ENCODE measurements at regions not wholly inside any gene's neighbourhood (a gene's known extent, or its start where the extent isn't known, plus 50 kb on each side); places are given as distances from the start of the nearest gene placed in this dataset.

DNA sequence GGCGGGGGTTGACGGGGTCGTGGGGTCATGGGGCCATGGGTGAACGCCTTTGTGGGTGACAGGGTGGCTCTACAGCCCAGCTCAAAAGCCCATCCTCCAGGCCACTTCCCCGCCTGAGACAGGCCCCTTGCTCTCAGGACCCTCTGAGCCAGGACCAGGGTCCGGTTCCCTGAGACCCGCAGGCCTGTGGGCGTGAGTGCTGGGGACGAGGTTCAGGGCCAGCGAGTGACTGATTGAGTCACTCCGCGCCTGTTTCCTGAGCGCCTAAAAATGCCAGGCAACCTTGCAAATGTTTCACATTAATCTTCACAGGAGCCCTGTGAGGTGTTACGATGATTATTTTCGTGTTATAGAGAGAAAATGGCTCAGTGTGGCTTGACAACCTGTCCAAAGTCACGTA is 97.8 kb downstream of the ZNF674 start:
- no peak for DNase-seq (ENCODE audit: low spot score)

DNA sequence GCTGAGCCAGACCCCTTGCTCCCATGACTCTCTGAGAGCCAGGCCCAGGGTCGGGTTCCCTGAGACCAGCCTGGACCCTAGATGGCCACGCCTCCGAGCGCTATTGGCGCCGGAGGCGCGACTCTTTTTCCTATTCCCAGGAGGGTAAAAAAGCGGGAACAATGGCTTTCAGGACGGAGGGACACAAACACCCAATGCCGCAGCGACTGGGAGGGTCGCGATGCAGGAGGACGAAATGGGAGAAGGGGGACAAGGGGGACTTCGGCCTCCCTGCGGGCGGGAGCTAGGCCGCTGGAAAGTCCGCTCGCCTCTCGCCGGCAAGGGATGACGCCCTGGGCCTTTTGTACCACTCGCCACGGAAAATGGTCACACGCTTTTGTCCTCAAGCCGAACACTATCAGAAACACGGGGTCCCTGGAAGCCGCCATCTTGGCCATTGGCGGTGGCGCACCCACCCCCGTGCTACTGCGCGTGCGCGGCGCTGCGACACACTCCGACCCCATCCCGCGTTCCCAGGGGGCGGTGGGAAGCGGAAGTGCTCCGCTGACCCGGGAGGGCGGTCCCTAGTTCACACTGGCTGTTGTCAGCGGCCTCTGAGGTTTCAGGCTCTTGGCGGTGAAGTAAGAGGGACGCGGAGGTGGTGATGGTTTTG is 98.4 kb downstream of the ZNF674 start:
- peak; percentile 86 for DNase-seq (ENCODE audit: low spot score)

DNA sequence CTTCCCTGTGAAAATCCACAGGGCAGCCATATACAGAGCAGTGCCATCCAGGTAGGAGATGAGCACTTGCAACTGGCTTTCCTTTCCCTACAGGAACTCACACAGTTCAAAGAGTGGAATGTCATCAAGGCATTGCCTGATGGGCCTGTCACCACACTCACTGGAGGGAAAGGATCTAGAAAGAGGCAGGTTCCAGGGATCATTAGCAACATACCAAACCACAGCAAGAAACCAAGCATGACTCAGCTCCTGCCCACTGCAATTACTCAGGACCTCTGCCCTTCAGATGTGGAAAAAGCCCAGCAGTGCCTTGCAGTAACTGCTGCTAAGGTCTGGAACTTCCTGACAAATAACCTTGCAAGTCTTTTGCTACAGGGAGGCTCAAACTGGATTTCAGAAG is 101.2 kb downstream of the ZNF674 start:
- DNase-seq (ENCODE audit: low spot score): peak; percentile 55

DNA sequence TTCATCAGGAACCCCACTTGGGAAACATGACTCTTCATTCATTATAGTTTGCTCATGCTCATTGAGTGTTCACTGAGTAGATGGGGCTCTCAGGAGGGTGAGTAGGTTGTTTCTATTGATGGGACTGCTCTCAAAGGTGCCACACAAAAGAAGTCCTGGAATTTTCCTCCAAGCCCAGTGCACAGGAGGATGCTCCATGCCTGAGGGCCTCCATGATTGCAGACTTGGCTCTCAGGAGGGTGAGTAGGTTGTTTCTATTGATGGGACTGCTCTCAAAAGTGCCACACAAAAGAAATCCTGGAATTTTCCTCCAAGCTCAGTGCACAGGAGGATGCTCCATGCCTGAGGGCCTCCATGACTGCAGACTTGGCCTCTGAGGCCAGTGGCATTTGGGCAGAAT is 108.5 kb downstream of the ZNF674 start:
- no peak for DNase-seq (ENCODE audit: low spot score)

DNA sequence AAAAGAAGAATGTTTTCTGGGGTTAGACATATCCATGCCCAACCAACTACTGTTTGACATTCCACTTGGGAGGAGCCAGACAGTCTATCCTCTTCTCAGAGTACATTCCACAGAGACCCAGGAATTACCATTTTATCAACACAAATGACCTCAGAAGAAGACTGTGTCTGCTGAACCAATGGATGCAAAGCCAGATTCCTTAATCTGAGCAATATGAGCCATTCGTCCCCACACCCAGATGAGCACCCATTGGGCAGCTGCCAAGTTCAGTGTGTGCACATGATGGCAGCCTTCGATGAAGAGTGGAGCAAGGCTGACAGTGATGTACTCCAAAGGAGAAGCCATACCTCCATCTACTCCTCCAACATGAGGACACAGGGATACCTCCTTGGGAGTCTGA is 111.3 kb downstream of the ZNF674 start:
- DNase-seq (ENCODE audit: low spot score): peak; percentile 29

DNA sequence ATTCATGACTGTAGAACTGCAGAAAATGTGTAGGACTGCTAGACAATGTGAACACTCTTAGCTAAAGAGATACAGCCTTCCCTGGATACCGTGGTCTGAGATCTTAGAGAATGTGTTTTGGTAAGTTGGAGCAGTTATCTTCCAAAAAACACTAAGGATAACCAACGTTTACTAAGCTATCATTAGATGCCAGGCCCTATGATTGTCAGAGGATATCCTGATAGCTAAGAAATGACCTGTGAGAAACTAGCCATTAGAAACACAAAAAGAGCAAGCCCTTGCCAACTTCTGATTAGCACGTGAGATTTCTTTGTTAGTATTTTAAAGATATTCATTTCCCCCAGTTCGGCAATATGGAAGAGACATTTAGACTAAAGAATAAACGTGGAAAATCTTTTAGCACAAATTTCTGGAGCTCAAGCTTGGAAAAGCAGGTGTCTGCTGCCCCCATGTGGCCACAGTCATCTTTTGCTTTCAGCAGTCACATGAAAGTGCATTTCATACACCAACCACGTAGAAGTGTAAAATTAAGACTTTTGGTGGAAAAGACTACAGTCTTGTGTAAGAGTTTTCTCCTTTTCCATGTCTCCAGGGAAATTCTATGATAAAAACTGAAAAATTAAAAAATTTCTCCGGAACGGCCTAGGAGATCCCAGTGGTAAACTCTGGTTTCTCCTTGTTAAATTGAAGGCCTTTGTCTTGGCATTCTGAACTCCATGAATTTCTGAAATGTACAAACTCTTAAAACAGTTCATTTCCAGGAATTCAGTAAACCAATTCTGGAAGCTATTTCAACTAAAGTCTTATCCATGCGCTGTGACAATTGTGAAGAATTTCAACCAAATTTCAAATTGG is 136.4 kb downstream of the ZNF674 start:
- DNase-seq (ENCODE audit: low spot score): peak; percentile 50

DNA sequence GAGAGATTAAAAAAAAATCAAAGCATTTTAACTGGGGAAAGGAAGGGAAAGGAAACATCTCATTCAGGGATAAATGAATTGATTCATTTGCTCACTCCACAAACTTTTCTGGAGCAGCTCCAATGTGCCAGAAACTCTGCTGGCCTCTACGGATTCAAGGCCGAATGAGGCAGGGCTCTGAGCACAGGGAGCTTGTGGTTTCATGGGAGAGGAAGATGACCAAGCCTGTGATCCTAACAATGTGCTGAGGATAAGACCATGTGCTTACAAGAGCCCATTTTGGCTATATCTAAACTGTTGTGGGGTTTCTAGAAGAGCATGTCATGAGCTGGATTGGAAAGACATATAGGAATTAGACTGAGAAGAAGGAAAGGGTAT is 137.5 kb downstream of the ZNF674 start:
- no peak for DNase-seq (ENCODE audit: low spot score)

DNA sequence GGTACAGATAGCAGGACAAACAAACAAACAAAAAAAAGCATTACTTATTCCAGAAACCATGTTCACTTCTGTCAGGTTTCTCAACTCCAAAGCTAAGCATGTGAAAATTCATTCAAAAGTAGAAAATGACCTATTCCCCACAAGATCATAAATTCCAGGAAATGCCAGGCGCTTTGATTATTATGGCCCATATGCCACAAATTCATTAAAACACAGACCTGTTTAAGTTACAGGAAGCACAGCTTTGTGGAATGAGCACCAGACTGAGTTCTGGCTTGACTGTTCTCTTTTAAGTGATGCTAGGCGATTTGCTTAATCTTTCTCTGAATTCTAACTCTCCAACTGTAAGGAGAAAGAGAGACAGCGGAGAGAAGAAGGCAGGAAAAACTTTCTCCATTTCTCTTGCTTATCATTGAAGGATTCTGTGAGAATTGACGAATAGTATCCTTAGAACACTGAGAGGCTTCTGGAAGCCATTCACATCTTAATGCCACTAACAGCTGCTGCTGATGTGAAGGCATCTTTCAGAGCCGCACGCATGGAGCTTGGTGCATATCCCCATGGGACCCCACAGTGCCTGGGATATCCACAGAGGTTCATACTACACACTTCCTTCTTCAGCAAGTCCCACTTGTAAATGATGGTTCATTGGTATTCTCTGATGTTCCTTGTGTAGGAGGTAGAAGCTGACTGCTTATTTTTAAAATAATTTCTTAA is 138.0 kb downstream of the ZNF674 start:
- DNase-seq (ENCODE audit: low spot score): no peak

DNA sequence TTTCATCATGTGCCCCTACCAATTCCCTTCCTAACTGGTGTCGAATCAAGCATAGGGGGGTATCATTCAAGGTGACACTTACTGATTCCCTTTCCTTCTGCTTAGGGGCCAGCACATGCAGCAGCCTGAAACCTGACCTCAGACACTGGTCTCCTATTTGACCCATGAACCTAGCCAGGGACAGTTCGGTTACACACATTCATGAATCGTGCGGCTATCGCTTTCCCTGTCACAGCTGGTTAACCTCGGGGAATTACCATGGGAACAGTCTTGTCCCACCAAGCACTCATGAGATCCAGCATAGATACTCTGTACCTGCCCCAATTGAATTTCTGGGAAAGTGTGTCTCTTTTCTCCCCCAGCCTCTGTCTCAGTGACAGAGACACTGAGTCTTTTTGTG is 140.4 kb downstream of the ZNF674 start:
- no peak for DNase-seq (ENCODE audit: low spot score)

DNA sequence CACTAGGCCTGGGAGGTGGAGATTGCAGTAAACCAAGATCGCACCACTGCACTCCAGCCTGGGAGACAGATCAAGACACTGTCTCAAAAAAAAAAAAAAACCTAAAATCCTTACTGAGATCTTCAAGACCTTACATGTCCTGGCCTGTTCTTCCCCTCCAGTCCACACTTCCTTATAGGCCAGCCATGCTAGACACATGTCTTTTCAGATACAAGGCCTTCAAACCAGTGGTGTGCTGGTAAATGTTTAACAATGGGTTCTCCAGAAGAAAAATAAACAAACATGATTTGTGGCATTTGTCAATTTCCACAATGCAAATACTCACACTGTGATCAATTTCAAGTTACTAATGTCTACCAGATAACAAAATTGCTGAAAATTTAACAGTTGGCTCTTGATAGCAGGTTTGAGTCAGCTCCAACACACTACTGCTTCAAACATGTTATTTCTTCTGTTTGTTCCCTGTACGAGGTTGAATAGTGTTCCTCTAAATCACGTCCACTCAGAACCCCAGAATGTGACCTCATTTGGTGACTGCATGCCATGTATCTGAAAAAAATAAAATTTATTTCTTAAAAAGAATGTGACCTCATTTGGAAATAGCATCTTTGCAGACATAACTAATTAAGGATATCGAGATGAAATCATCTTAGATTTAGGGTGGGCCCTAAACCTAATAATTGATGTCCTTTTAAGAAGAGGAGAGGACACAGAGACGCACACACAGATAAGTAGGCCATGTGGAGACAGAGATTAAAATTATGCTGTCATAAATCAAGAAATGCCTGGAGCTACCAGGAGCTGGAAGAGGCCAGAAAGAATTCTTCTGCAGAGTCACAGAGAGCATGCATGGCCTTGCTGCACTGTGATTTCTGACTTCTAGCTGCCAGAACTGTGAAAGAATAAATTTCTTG is 144.4 kb downstream of the ZNF674 start:
- DNase-seq (ENCODE audit: low spot score): no peak

DNA sequence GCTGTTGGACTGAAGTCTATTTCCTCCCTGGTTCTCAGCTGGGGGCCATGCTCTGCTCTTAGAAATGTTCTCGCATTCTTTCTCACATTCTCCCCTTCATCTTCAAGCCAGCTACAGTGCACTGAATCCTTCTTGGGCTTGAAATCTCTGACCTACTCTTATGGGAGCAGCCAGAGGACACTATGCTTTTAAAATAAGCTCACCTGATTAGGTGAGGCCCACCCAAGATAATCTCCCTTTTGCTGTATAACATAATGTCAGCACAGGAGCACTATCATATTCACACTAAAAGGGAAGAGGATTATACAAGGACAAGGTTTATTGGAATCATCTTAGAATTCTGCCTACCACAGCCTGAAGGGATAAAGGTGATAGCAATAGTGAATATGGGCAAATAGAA is 146.3 kb downstream of the ZNF674 start:
- DNase-seq (ENCODE audit: low spot score): no peak

DNA sequence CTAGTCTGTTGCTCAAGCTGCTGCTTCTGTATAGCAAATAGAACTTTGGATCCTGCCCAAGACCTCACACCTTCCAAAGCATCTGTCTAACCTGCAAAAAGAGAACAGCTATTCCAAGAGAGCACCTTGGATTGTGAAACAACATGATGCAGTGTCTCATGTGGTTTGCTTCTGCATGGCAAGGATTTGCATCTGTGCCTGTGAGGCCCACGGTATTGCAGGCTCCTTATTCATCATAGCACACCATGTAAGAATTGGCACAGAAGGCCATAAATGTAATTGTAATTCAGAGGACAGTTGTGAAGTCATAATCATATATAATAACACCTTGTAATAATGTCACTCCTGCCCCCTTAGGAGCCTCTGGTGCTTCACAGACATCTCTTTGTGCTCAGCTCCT is 147.1 kb downstream of the ZNF674 start:
- DNase-seq (ENCODE audit: low spot score): no peak

DNA sequence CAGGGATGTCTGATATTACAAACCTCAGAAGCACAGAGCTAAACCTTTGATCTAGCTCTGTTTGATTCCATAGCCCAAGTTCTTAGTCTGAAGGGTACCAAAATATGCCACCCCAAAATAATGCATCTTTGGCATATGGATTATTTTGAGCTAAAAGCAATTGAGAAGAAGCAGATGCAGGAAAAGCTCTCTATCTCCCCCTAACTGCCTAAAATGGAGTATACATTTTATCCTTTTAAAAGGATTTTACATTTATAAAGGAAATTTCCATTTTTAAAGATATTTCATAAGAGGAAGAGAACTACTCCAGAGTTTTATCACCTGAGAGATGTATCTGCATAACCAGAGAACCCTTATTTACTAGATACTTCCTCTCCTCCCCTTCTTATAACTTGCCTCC is 158.7 kb downstream of the ZNF674 start:
- no peak for DNase-seq (ENCODE audit: low spot score)

DNA sequence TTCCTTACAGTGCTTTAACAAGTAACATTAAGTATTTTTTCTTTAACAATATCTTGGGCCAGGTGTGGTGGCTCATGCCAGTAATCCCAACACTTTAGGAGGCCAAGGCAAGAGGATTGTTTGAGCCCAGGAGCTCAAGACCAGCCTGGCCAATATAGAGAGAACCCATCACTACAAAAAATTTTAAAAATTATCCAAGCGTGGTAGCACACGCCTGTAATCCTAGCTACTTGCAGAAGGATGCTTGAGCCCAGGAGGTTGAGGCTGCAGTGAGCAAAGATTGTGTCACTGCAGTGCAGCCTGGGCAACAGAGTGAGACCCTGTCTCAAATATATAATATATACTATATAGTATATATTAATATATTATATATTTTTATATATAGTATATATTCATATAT is 162.2 kb downstream of the ZNF674 start:
- no peak for DNase-seq (ENCODE audit: low spot score)

DNA sequence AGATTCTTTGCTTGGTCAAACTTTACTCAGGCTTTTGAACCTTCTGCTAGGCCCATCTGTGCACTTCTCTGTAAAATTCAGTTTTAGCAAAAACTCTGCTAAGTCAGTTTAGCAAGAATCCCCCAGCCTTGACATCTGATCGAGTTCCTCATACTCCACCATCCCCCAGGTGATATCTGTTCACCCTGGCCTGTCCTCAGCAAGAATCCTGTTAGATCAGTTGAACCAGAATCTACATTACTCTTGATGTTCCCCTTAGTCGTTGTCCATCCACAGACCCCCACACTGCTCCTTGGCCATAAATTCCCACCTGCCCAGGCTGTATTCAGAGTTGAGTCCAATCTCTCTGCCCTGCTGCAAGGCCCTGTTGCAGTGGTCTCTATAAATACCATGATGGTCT is 162.6 kb downstream of the ZNF674 start:
- DNase-seq (ENCODE audit: low spot score): no peak

DNA sequence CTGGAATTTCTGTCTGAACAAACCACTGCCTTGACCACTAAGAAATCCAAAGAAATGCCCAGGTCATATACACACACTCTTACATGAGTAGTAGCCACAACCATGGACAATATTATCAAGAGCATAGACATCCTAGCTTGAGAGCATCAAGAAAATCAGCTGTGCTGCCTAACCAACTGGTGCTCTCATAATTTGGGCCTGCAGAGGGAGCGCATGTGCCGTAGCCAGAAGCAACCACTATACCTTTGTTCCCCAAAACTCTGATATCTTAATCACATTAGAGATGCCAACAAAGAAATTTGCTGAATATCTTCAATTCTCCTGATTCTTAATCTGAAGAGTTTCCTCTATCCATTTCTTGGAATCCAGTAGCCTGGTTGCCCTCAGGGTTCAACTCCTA is 163.6 kb downstream of the ZNF674 start:
- DNase-seq (ENCODE audit: low spot score): no peak

DNA sequence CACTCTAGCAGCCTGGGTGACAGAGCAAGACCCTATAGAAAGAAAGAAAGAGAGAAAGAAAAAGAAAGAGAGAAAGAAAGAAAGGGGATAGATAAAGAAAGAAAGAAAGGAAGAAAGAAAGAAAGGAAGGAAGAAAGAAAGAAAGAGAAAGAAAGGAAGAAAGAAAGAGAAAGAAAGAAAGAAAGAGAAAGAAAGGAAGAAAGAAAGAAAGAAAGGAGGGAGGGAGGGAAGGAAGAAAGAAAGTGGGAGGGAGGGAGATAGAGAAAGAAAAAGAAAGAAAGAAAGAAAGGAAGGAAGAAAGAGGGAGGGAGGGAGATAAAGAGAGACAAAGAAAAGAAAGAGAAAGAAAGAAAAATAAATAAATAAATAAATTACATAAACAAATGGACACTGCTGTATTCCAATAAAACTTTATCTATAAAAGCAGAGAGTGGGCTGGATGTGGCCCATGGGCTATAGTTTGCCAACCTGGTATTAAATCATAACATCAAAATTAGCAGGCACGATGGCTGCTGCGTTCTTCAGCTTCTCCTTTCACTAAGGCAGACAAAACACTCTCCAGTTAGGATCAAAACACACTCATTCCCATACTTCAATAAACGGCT is 165.0 kb downstream of the ZNF674 start:
- no peak for DNase-seq (ENCODE audit: low spot score)

DNA sequence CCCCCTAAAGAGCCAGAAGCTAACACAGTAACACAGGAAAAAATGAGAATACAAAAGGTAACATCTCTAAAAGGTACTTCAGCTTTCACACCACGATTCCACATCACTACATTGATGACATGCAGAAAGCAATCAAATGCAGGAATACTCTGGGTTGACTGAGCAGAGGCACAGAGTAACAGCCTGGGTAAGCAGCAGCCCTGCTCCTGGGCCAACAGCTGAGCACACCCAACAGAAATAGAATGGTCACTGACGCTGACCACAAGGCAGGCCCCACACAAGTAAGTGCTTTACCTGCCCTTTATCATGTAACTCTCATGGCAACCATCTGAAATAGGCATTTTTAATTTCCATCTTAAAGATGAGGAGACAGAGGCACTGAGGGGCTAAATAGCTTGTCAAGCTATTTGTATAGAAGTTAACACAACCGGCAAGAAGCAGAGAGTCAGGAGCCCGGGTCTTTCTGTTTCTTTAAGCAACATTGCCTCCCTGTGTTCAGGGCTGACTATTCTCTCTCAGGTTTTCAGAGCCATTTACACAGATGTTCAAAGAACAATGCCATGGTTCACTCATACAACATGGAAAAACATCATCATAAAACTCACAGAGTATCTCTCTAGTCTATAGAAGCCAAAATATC is 168.9 kb downstream of the ZNF674 start:
- DNase-seq (ENCODE audit: low spot score): peak; percentile 15

DNA sequence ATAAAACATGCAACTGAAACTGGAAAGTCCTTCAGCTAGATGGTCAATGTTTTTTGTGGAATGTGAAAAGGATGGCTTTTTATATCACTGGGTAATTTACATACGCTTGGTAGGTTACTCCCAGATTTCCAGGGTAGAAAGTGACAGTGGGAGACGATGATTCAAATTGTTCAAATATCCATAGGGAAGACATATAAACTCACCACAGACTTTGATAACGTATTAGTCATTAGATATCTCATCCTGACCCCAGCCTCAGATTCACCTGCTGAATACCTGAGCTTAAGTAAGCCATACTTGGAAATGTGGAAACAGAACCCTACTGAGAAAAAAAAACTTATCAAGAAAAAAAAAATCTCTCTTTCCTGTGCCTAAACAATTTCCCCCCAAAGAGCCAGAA is 169.4 kb downstream of the ZNF674 start:
- no peak for DNase-seq (ENCODE audit: low spot score)

DNA sequence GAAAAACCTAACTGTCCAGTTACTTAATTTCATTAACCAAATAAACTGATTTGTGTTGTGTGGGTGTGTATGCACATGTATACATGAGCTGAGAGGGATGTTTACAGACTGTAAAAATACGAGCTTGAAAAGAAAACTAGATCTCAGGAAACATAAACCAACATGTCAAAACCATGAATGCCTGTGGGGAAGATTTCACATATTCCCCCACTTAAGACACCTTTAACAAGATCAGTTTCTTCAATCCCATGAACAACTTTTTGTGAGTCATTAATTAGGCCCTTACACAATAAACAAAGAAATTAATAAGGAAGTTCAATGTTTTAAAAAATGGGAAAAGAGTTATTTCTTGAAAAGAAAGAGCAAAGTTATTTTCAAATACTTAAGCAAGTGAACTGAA is 170.8 kb downstream of the ZNF674 start:
- DNase-seq (ENCODE audit: low spot score): no peak

DNA sequence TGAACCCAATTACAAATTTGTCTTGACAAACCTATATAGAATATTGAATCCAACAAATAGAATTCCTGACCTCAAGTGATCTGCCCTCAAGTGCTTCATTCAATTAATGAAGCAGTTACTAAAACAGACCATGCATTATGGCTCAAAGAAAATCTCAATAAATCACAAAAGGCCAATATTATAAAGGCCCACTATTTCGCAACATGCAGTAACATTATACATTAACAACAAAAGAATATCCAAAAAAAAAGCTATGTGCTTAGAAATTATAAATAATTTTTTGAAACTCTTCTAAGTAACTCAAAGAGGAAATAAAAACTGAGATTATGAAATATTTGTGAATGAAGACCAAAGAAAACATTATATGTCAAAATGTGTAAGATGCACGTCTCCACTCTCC is 177.7 kb downstream of the ZNF674 start:
- no peak for DNase-seq (ENCODE audit: low spot score)
